Liver (tissue), 8 donors: ENCODE measurements at regions not wholly inside any gene's neighbourhood (a gene's known extent, or its start where the extent isn't known, plus 50 kb on each side); places are given as distances from the start of the nearest gene placed in this dataset.

Experiments
- DNase-seq: peaks from one replicate; pipeline ENCODE4 v3.0.0-alpha.2; 2017; ENCODE audit warnings: low spot score
- H3K27ac ChIP-seq, 2 donors: one replicate each; pipeline ENCODE4 v1.7.0; 2013; ENCODE audit warnings: inconsistent platforms in 2 of 2, low read length in 2 of 2, control low read depth in 1 of 2, low read depth in 1 of 2, mild to moderate bottlenecking in 1 of 2
- H3K27me3 ChIP-seq, 4 donors: one replicate each; pipeline versions ENCODE4 v1.6.1 to v1.7.0; 2013; ENCODE audit warnings: low read length in 3 of 4, inconsistent platforms in 1 of 4, mild to moderate bottlenecking in 1 of 4, moderate library complexity in 1 of 4; ENCODE audit not compliant: control insufficient read depth in 4 of 4, insufficient read depth in 4 of 4
- H3K36me3 ChIP-seq, 4 donors: one replicate each; pipeline versions ENCODE4 v1.6.1 to v1.7.0; 2013; ENCODE audit warnings: low read length in 3 of 4, mild to moderate bottlenecking in 3 of 4, low read depth in 1 of 4, moderate library complexity in 1 of 4; ENCODE audit not compliant: control insufficient read depth in 4 of 4, insufficient read depth in 3 of 4
- H3K4me1 ChIP-seq, 4 donors: one replicate each; pipeline versions ENCODE4 v1.6.1 to v1.7.0; 2013; ENCODE audit warnings: low read length in 3 of 4, mild to moderate bottlenecking in 3 of 4, moderate library complexity in 1 of 4; ENCODE audit not compliant: control insufficient read depth in 4 of 4, insufficient read depth in 4 of 4
- H3K4me3 ChIP-seq, 3 donors: one replicate each; pipeline versions ENCODE4 v1.6.1 to v1.7.0; 2013; ENCODE audit warnings: low read length in 3 of 3, control low read depth in 1 of 3, low read depth in 1 of 3, mild to moderate bottlenecking in 1 of 3
- H3K9ac ChIP-seq, 2 donors: one replicate each; pipeline ENCODE4 v1.7.0; 2013; ENCODE audit warnings: low read length in 2 of 2, mild to moderate bottlenecking in 2 of 2, moderate library complexity in 2 of 2, control low read depth in 1 of 2, low read depth in 1 of 2
- H3K9me3 ChIP-seq, 4 donors: one replicate each; pipeline versions ENCODE4 v1.6.1 to v1.7.0; 2013; ENCODE audit warnings: low read length in 3 of 4; ENCODE audit not compliant: control insufficient read depth in 4 of 4
- EGR1 ChIP-seq, 2 donors: IDR thresholded peaks; 2 replicates each; pipeline ENCODE4 v1.6.1; 2016 to 2018; ENCODE audit warnings: antibody characterized with exemption in 2 of 2, low read depth in 2 of 2
- FOXA1 ChIP-seq: IDR thresholded peaks from 2 replicates; pipeline ENCODE4 v1.6.1; 2016; ENCODE audit warnings: antibody characterized with exemption
- FOXA2 ChIP-seq: IDR thresholded peaks from 2 replicates; pipeline ENCODE4 v1.6.1; 2016; ENCODE audit warnings: antibody characterized with exemption
- GABPA ChIP-seq, 2 donors: IDR thresholded peaks in 1 of 2; conservative IDR thresholded peaks in 1 of 2; 2 replicates each; pipeline ENCODE4 v1.6.1; 2016; ENCODE audit warnings: antibody characterized with exemption in 2 of 2, mild to moderate bottlenecking in 1 of 2, moderate library complexity in 1 of 2
- HNF4A ChIP-seq, 2 donors: conservative IDR thresholded peaks; 2 replicates each; pipeline ENCODE4 v1.6.1; 2016; ENCODE audit warnings: antibody characterized with exemption in 2 of 2, mild to moderate bottlenecking in 2 of 2
- HNF4G ChIP-seq: IDR thresholded peaks from 2 replicates; pipeline ENCODE4 v1.6.1; 2016; ENCODE audit warnings: antibody characterized with exemption
- JUND ChIP-seq, 2 donors: IDR thresholded peaks; 2 replicates each; pipeline ENCODE4 v1.6.1; 2016; ENCODE audit warnings: antibody characterized with exemption in 2 of 2
- NR2F2 ChIP-seq: IDR thresholded peaks from 2 replicates; pipeline ENCODE4 v1.6.1; 2016; ENCODE audit warnings: antibody characterized with exemption
- RAD21 ChIP-seq, 2 donors: IDR thresholded peaks; 2 replicates each; pipeline ENCODE4 v1.6.1; 2016; ENCODE audit warnings: antibody characterized with exemption in 2 of 2, mild to moderate bottlenecking in 2 of 2
- RXRA ChIP-seq, 2 donors: IDR thresholded peaks; 2 replicates each; pipeline ENCODE4 v1.6.1; 2017 to 2018; ENCODE audit warnings: antibody characterized with exemption in 2 of 2, mild to moderate bottlenecking in 1 of 2
- SP1 ChIP-seq: IDR thresholded peaks from 2 replicates; pipeline ENCODE4 v1.6.1; 2018; ENCODE audit warnings: antibody characterized with exemption, mild to moderate bottlenecking
- TAF1 ChIP-seq: conservative IDR thresholded peaks from 2 replicates; pipeline ENCODE4 v1.6.1; 2016; ENCODE audit warnings: antibody characterized with exemption, mild to moderate bottlenecking
- YY1 ChIP-seq: IDR thresholded peaks from 2 replicates; pipeline ENCODE4 v1.6.1; 2016; ENCODE audit warnings: antibody characterized with exemption, mild to moderate bottlenecking
- WGBS: extraction: QIAGEN DNeasy Blood & Tissue Kit; methylation state at CpG from one replicate; pipeline ENCODE4 v1.1.7; 2013; 5-methylcytosine and 5-hydroxymethylcytosine counted together
- TF ChIP-seq, protein P1 (sequence below): IDR thresholded peaks from 2 replicates; pipeline ENCODE4 v1.6.1; 2016; ENCODE audit warnings: antibody characterized with exemption
- TF ChIP-seq, protein P2 (sequence below): IDR thresholded peaks from 2 replicates; pipeline ENCODE4 v1.6.1; 2016; ENCODE audit warnings: antibody characterized with exemption
- TF ChIP-seq, protein P3 (sequence below): IDR thresholded peaks from 2 replicates; pipeline ENCODE4 v1.6.1; 2016; ENCODE audit warnings: antibody characterized with exemption
- TF ChIP-seq, protein P4 (sequence below): IDR thresholded peaks from 2 replicates; pipeline ENCODE4 v1.6.1; 2016; ENCODE audit warnings: antibody characterized with exemption, mild to moderate bottlenecking
- TF ChIP-seq, protein P5 (sequence below): fragments of 150-350 bp; IDR thresholded peaks from 2 replicates; pipeline ENCODE4 v1.5.1; 2017; ENCODE audit warnings: improper control_type of control experiment, low read depth, low read length; ENCODE audit not compliant: missing input control
- donor health status: healthy.
- donor health status: healthy.
- donor health status: healthy.
- donor health status: healthy.
- donor health status: healthy.

DNA sequence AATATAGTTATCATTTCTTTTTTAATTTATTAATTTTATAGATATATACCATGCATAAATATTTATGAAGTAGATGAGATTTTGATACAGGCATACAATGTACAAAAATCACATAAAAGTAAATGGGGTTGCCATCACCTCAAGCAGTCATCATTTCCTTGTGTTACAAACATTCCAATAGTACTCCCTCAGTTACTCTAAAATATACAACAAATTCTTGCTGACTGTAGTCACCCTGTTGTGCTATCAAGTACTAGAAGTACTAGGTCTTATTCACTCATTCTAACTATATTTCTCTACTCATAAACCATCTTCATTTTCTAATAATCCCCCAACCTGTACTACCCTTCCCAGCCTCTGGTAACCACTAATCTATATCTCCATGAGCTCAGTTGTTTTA, 432.6 kb upstream of the SYT1 start:
- Histone ChIP-seq H3K27ac (no peak overlapping the region), H3K4me3 (no peak overlapping the region), H3K9me3 (peaks cover 0 to 3% (median under 1%) of the 10 kb centered on the region in 4 donors), H3K4me1 (no peaks in the 10 kb centered on the region), H3K36me3 (no peaks in the 10 kb centered on the region), H3K9ac (no peak overlapping the region), H3K27me3 (no peaks in the 10 kb centered on the region)
- TF ChIP-seq, protein P1, sequence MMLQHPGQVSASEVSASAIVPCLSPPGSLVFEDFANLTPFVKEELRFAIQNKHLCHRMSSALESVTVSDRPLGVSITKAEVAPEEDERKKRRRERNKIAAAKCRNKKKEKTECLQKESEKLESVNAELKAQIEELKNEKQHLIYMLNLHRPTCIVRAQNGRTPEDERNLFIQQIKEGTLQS: no peak
- TF ChIP-seq, protein P2, sequence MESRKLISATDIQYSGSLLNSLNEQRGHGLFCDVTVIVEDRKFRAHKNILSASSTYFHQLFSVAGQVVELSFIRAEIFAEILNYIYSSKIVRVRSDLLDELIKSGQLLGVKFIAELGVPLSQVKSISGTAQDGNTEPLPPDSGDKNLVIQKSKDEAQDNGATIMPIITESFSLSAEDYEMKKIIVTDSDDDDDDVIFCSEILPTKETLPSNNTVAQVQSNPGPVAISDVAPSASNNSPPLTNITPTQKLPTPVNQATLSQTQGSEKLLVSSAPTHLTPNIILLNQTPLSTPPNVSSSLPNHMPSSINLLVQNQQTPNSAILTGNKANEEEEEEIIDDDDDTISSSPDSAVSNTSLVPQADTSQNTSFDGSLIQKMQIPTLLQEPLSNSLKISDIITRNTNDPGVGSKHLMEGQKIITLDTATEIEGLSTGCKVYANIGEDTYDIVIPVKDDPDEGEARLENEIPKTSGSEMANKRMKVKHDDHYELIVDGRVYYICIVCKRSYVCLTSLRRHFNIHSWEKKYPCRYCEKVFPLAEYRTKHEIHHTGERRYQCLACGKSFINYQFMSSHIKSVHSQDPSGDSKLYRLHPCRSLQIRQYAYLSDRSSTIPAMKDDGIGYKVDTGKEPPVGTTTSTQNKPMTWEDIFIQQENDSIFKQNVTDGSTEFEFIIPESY: no peak
- TF ChIP-seq JUND (IDR thresholded peaks at IDR 0.05) (no peak), FOXA2 (no peak), HNF4G (no peak), EGR1 (IDR thresholded peaks at IDR 0.05; ENCODE audit: low read depth in 2 of 2) (no peak)
- TF ChIP-seq, protein P3, sequence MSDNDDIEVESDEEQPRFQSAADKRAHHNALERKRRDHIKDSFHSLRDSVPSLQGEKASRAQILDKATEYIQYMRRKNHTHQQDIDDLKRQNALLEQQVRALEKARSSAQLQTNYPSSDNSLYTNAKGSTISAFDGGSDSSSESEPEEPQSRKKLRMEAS: no peak
- DNase-seq: no peak

DNA sequence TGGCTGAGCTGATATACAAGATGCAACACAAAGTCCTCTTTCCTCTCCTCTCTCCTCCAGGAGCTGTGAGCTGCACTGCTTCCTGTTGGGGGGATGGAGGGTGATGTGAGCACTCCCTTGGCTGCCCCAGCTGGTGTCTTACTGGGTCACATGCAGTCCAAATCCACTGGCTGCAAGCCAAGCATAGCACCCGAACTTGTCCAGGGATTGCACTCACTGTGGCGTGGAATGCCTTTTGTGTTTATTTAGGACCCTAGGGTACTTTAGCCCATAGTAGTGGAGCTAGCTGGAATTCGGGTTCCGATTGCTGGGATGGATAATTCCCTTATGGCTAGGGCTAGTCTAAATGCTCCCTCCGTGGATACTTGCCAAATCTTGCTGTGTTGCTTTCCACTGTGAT, 424.9 kb upstream of the SYT1 start:
- no peak overlapping the region for H3K9ac ChIP-seq
- H3K27ac ChIP-seq: no peak overlapping the region
- WGBS: 78% methylated on average over 5 of the region's 5 CpGs
- TF ChIP-seq FOXA1: no peak
- TF ChIP-seq, protein P4, sequence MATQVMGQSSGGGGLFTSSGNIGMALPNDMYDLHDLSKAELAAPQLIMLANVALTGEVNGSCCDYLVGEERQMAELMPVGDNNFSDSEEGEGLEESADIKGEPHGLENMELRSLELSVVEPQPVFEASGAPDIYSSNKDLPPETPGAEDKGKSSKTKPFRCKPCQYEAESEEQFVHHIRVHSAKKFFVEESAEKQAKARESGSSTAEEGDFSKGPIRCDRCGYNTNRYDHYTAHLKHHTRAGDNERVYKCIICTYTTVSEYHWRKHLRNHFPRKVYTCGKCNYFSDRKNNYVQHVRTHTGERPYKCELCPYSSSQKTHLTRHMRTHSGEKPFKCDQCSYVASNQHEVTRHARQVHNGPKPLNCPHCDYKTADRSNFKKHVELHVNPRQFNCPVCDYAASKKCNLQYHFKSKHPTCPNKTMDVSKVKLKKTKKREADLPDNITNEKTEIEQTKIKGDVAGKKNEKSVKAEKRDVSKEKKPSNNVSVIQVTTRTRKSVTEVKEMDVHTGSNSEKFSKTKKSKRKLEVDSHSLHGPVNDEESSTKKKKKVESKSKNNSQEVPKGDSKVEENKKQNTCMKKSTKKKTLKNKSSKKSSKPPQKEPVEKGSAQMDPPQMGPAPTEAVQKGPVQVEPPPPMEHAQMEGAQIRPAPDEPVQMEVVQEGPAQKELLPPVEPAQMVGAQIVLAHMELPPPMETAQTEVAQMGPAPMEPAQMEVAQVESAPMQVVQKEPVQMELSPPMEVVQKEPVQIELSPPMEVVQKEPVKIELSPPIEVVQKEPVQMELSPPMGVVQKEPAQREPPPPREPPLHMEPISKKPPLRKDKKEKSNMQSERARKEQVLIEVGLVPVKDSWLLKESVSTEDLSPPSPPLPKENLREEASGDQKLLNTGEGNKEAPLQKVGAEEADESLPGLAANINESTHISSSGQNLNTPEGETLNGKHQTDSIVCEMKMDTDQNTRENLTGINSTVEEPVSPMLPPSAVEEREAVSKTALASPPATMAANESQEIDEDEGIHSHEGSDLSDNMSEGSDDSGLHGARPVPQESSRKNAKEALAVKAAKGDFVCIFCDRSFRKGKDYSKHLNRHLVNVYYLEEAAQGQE: no peak
- no peak for TF ChIP-seq EGR1 (IDR thresholded peaks at IDR 0.05; ENCODE audit: low read depth in 2 of 2)
- TF ChIP-seq GABPA (IDR thresholded peaks at IDR 0.05 in 1 of 2, conservative IDR thresholded peaks at IDR 0.05 in 1 of 2): no peak
- TF ChIP-seq HNF4A (conservative IDR thresholded peaks at IDR 0.05): no peak
- TF ChIP-seq NR2F2: no peak
- TF ChIP-seq TAF1: no peak
- TF ChIP-seq JUND (IDR thresholded peaks at IDR 0.05): no peak
- no peak for TF ChIP-seq RAD21 (IDR thresholded peaks at IDR 0.05)
- TF ChIP-seq FOXA2: no peak
- TF ChIP-seq SP1: no peak
- TF ChIP-seq, protein P3: no peak
- TF ChIP-seq, protein P1: no peak
- no peak for TF ChIP-seq RXRA (IDR thresholded peaks at IDR 0.05)
- TF ChIP-seq, protein P2: no peak
- TF ChIP-seq, protein P5, sequence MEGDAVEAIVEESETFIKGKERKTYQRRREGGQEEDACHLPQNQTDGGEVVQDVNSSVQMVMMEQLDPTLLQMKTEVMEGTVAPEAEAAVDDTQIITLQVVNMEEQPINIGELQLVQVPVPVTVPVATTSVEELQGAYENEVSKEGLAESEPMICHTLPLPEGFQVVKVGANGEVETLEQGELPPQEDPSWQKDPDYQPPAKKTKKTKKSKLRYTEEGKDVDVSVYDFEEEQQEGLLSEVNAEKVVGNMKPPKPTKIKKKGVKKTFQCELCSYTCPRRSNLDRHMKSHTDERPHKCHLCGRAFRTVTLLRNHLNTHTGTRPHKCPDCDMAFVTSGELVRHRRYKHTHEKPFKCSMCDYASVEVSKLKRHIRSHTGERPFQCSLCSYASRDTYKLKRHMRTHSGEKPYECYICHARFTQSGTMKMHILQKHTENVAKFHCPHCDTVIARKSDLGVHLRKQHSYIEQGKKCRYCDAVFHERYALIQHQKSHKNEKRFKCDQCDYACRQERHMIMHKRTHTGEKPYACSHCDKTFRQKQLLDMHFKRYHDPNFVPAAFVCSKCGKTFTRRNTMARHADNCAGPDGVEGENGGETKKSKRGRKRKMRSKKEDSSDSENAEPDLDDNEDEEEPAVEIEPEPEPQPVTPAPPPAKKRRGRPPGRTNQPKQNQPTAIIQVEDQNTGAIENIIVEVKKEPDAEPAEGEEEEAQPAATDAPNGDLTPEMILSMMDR: no peak
- no peak for TF ChIP-seq HNF4G
- TF ChIP-seq YY1: no peak
- no peaks in the 10 kb centered on the region for H3K36me3 ChIP-seq
- H3K4me3 ChIP-seq: no peak overlapping the region
- H3K4me1 ChIP-seq: no peaks in the 10 kb centered on the region
- no peak for DNase-seq
- peaks cover 0 to 3% (median 0%) of the 10 kb centered on the region in 4 donors for H3K9me3 ChIP-seq
- no peaks in the 10 kb centered on the region for H3K27me3 ChIP-seq
